ENCODE measurements at regions not wholly inside any gene's neighbourhood (a gene's known extent, or its start where the extent isn't known, plus 50 kb on each side); places are given as distances from the start of the nearest gene placed in this dataset.

DNA sequence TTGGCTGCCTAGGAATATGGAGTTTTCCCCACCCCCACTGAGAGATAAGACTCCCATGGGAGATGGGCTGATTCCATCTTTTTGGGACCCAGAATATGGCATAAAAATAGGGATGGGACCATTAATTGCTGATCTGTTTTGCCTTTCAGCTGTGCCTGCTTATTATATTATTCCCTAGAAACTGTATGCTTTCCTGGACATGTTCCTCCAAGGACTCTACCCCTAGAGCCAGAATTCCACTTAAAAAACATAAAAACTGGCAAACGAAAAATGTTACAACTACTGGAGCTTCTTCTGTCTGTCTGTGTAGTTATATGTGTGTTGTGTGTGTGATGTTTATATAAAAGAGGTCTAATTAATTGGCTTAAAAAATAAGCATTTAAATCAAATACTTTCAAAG, 159.9 kb upstream of the PRR20A start:
- ChIA-PET POLR2A (no interaction called here), CTCF (no interaction called here)
- no peak for DNase-seq (ENCODE audit: low spot score)
- Mint-ChIP-seq H3K36me3 (no peaks in the 10 kb centered on the region; the same call in 1 of the 2 replicates), H3K27me3 (ENCODE audit: low read depth) (no peaks in the 10 kb centered on the region), H3K4me1 (peaks cover 5% of the 10 kb centered on the region), H3K4me3 (no peak overlapping the region), H3K27ac (no peak overlapping the region), H3K9me3 (peaks cover 15% of the 10 kb centered on the region)
- ATAC-seq = no peak
- TF ChIP-seq NR2C2 (CRISPR knock-in tag; IDR thresholded peaks at IDR 0.05) (no peak), SOX15 (CRISPR knock-in tag; IDR thresholded peaks at IDR 0.05) (no peak), PRRX2 (CRISPR knock-in tag; IDR thresholded peaks at IDR 0.05) (no peak), NR1H2 (CRISPR knock-in tag; IDR thresholded peaks at IDR 0.05) (no peak), TP53 (CRISPR knock-in tag; IDR thresholded peaks at IDR 0.05) (no peak), KAT7 (CRISPR knock-in tag; IDR thresholded peaks at IDR 0.05; ENCODE audit: borderline replicate concordance) (no peak), TEAD1 (CRISPR knock-in tag; IDR thresholded peaks at IDR 0.05) (no peak), ETV6 (CRISPR knock-in tag; IDR thresholded peaks at IDR 0.05) (no peak), USF1 (CRISPR knock-in tag; IDR thresholded peaks at IDR 0.05) (no peak)
- TF ChIP-seq, protein P1, sequence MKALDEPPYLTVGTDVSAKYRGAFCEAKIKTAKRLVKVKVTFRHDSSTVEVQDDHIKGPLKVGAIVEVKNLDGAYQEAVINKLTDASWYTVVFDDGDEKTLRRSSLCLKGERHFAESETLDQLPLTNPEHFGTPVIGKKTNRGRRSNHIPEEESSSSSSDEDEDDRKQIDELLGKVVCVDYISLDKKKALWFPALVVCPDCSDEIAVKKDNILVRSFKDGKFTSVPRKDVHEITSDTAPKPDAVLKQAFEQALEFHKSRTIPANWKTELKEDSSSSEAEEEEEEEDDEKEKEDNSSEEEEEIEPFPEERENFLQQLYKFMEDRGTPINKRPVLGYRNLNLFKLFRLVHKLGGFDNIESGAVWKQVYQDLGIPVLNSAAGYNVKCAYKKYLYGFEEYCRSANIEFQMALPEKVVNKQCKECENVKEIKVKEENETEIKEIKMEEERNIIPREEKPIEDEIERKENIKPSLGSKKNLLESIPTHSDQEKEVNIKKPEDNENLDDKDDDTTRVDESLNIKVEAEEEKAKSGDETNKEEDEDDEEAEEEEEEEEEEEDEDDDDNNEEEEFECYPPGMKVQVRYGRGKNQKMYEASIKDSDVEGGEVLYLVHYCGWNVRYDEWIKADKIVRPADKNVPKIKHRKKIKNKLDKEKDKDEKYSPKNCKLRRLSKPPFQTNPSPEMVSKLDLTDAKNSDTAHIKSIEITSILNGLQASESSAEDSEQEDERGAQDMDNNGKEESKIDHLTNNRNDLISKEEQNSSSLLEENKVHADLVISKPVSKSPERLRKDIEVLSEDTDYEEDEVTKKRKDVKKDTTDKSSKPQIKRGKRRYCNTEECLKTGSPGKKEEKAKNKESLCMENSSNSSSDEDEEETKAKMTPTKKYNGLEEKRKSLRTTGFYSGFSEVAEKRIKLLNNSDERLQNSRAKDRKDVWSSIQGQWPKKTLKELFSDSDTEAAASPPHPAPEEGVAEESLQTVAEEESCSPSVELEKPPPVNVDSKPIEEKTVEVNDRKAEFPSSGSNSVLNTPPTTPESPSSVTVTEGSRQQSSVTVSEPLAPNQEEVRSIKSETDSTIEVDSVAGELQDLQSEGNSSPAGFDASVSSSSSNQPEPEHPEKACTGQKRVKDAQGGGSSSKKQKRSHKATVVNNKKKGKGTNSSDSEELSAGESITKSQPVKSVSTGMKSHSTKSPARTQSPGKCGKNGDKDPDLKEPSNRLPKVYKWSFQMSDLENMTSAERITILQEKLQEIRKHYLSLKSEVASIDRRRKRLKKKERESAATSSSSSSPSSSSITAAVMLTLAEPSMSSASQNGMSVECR (CRISPR knock-in tag; IDR thresholded peaks at IDR 0.05; ENCODE audit: borderline replicate concordance) = no peak
- TF ChIP-seq, protein P2, sequence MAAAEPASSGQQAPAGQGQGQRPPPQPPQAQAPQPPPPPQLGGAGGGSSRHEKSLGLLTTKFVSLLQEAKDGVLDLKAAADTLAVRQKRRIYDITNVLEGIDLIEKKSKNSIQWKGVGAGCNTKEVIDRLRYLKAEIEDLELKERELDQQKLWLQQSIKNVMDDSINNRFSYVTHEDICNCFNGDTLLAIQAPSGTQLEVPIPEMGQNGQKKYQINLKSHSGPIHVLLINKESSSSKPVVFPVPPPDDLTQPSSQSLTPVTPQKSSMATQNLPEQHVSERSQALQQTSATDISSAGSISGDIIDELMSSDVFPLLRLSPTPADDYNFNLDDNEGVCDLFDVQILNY (CRISPR knock-in tag; IDR thresholded peaks at IDR 0.05) = no peak
- TF ChIP-seq, protein P3, sequence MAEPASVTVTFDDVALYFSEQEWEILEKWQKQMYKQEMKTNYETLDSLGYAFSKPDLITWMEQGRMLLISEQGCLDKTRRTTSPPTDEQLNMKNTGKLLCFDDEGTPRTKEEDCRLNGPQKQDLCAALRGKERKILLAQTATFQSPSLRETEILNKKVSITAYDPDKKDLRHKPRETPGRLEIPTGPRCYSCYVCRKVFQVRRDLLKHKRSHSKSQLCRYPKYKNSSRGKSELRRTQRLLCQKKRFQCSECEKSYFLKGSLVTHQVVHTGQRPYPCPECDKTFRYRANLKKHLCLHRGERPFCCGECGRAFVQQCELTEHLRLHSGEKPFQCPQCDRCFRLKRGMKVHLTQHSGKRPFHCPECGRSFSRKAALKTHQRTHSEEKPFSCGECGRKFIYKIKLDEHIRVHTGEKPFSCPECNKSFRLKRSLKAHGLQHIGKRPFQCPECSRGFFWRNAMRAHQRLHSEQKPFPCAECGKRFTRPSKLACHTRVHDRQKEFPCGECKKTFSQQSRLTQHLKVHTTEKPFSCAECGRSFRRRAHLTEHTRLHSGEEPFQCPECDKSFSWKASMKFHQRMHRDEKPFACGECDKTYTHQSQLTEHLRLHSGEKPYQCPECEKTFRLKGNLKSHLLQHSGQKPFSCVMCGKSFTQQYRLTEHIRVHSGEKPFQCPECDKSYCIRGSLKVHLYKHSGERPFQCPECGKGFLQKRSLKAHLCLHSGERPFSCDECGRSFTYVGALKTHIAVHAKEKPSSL (CRISPR knock-in tag; conservative IDR thresholded peaks at IDR 0.05) = no peak
- TF ChIP-seq, protein P4, sequence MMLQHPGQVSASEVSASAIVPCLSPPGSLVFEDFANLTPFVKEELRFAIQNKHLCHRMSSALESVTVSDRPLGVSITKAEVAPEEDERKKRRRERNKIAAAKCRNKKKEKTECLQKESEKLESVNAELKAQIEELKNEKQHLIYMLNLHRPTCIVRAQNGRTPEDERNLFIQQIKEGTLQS (CRISPR knock-in tag; conservative IDR thresholded peaks at IDR 0.05) = no peak
- TF ChIP-seq, protein P5, sequence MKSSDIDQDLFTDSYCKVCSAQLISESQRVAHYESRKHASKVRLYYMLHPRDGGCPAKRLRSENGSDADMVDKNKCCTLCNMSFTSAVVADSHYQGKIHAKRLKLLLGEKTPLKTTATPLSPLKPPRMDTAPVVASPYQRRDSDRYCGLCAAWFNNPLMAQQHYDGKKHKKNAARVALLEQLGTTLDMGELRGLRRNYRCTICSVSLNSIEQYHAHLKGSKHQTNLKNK (CRISPR knock-in tag; IDR thresholded peaks at IDR 0.05) = no peak
- TF ChIP-seq, protein P6, sequence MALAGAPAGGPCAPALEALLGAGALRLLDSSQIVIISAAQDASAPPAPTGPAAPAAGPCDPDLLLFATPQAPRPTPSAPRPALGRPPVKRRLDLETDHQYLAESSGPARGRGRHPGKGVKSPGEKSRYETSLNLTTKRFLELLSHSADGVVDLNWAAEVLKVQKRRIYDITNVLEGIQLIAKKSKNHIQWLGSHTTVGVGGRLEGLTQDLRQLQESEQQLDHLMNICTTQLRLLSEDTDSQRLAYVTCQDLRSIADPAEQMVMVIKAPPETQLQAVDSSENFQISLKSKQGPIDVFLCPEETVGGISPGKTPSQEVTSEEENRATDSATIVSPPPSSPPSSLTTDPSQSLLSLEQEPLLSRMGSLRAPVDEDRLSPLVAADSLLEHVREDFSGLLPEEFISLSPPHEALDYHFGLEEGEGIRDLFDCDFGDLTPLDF (CRISPR knock-in tag; IDR thresholded peaks at IDR 0.05) = no peak

DNA sequence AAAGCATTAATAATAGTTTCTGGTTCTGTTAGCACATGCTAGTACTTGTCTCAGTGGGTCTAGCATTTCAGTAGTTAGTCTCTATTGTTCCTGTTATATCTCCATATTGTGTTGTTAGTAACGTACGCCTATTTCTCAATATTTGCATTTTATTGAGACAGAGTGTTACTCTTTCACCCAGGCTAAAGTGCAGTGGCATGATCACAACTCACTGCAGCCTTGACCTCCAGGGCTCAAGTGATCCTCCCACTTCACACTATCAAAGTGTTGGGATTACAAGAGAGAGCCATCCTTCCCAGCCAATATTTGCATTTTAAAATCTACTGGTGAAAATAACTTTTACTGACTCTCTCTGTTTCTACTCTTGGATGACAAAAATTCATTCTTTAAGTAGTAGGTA, 154.6 kb upstream of the PRR20A start:
- Mint-ChIP-seq H3K4me1 (no peaks in the 10 kb centered on the region), H3K9me3 (peaks cover 9% of the 10 kb centered on the region), H3K27me3 (ENCODE audit: low read depth) (no peaks in the 10 kb centered on the region), H3K4me3 (no peak overlapping the region), H3K27ac (no peak overlapping the region), H3K36me3 (no peaks in the 10 kb centered on the region)
- POLR2A ChIA-PET = no interaction called here
- ATAC-seq (no peak), DNase-seq (ENCODE audit: low spot score) (no peak)
- CTCF ChIA-PET = no interaction called here
- TF ChIP-seq OVOL2 (CRISPR knock-in tag; IDR thresholded peaks at IDR 0.05; ENCODE audit: borderline replicate concordance) (no peak), STAT6 (CRISPR knock-in tag; conservative IDR thresholded peaks at IDR 0.05; ENCODE audit: low read depth) (no peak), RORB (CRISPR knock-in tag; IDR thresholded peaks at IDR 0.05) (no peak), USF1 (CRISPR knock-in tag; IDR thresholded peaks at IDR 0.05) (no peak)
- TF ChIP-seq, protein P3 (CRISPR knock-in tag; conservative IDR thresholded peaks at IDR 0.05) = no peak
- TF ChIP-seq, protein P5 (CRISPR knock-in tag; IDR thresholded peaks at IDR 0.05) = no peak
